Fibroblast of lung (primary cell): ENCODE measurements at regions not wholly inside any gene's neighbourhood (a gene's known extent, or its start where the extent isn't known, plus 50 kb on each side); places are given as distances from the start of the nearest gene placed in this dataset.
"Not testable (repeated sequence)": the region's sequence is repeated elsewhere in the genome, so short reads cannot be mapped to it uniquely, and the experiment has no call there.

Experiments
- DNase-seq, 2 donors: peaks; one replicate each; pipeline versions ENCODE4 v3.0.0 to v3.0.0-alpha.2; 2010; ENCODE audit warnings: low read depth in 2 of 2
- H2AFZ ChIP-seq: 2 replicates; pipeline ENCODE4 v1.5.1; 2012; ENCODE audit warnings: low read length, control low read depth, inconsistent platforms
- H3K27ac ChIP-seq: 2 replicates; pipeline ENCODE4 v1.5.1; 2011; ENCODE audit warnings: low read length, control low read depth; ENCODE audit not compliant: insufficient read depth
- H3K27me3 ChIP-seq: 2 replicates; pipeline ENCODE4 v1.5.1; 2011; ENCODE audit warnings: mild to moderate bottlenecking, low read length; ENCODE audit not compliant: control insufficient read depth, insufficient read depth
- H3K36me3 ChIP-seq: 2 replicates; pipeline ENCODE4 v1.5.1; 2011; ENCODE audit warnings: low read length; ENCODE audit not compliant: control insufficient read depth, insufficient read depth
- H3K4me1 ChIP-seq: 2 replicates; pipeline ENCODE4 v1.5.1; 2011; ENCODE audit warnings: low read length; ENCODE audit not compliant: control insufficient read depth, insufficient read depth; ENCODE audit errors: extremely low read depth
- H3K4me2 ChIP-seq: 2 replicates; pipeline ENCODE4 v1.5.1; 2011; ENCODE audit warnings: low read length, control low read depth; ENCODE audit not compliant: insufficient read depth; ENCODE audit errors: extremely low read depth
- H3K4me3 ChIP-seq, 4 experiments: fragments of 200-600 bp in 1 of 4; sonication (generic) in 1 of 4; replicated peaks in 1 of 4; 2 replicates each; pipeline ENCODE4 v1.5.1; 2011 to 2016; ENCODE audit warnings: low read length in 4 of 4, low read depth in 3 of 4, mild to moderate bottlenecking in 3 of 4, control low read depth in 2 of 4, inconsistent platforms in 1 of 4, mixed read lengths in 1 of 4; ENCODE audit not compliant: insufficient read depth in 1 of 4; ENCODE audit errors: control extremely low read depth in 1 of 4
- H3K79me2 ChIP-seq: 2 replicates; pipeline ENCODE4 v1.5.1; 2012; ENCODE audit warnings: mild to moderate bottlenecking, low read length, inconsistent platforms; ENCODE audit not compliant: control insufficient read depth, insufficient read depth
- H3K9ac ChIP-seq: 2 replicates; pipeline ENCODE4 v1.5.1; 2011; ENCODE audit warnings: mild to moderate bottlenecking, low read length, control low read depth; ENCODE audit not compliant: insufficient read depth
- H3K9me3 ChIP-seq: 2 replicates; pipeline ENCODE4 v1.5.1; 2012; ENCODE audit warnings: low read depth, low read length; ENCODE audit not compliant: control insufficient read depth, insufficient read depth
- H4K20me1 ChIP-seq: 2 replicates; pipeline ENCODE4 v1.5.1; 2011; ENCODE audit warnings: low read length; ENCODE audit not compliant: control insufficient read depth, insufficient read depth; ENCODE audit errors: extremely low read depth
- EZH2 ChIP-seq: IDR thresholded peaks from 2 replicates; pipeline ENCODE4 v1.5.1; 2012; ENCODE audit warnings: low read length, control low read depth, mild to moderate bottlenecking; ENCODE audit errors: missing control alignments
- TF ChIP-seq, protein P1 (sequence below), 2 donors: IDR thresholded peaks in 1 of 2; conservative IDR thresholded peaks in 1 of 2; 1 replicate in 1 of 2; 2 replicates in 1 of 2; pipeline ENCODE4 v1.5.1; 2011 to 2012; ENCODE audit warnings: low read length in 2 of 2, control low read depth in 1 of 2, inconsistent platforms in 1 of 2, low read depth in 1 of 2, mild to moderate bottlenecking in 1 of 2

DNA sequence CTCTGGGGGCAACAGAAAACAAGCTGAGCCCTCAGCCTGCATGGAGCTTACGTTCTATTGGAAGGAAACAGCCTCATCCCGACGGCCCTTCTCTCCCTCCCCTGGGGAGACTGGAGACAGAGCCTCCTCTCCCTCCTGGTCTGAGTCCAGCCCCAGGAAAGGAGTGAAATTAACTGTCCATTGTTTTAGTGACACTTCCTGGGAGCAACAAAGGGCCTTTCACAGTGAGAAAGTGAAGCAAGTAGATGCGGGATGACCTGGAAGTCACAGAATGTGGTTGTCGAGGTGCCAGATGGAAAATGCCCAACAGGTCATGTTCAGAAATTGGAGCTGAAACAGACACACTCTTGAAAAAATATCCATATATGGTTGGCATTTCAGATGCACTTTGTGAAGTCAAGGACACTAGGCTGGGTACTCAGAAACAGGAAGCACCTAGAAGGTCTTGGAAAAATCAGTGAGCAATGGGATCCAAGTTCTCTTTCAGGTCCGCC, 77.8 kb downstream of the TFAP2C start:
- H3K9me3 ChIP-seq, result no peaks in the 10 kb centered on the region
- H3K9ac ChIP-seq, result no peak overlapping the region
- no peak overlapping the region for H3K4me2 ChIP-seq
- TF ChIP-seq EZH2, result no peak
- TF ChIP-seq, protein P1, sequence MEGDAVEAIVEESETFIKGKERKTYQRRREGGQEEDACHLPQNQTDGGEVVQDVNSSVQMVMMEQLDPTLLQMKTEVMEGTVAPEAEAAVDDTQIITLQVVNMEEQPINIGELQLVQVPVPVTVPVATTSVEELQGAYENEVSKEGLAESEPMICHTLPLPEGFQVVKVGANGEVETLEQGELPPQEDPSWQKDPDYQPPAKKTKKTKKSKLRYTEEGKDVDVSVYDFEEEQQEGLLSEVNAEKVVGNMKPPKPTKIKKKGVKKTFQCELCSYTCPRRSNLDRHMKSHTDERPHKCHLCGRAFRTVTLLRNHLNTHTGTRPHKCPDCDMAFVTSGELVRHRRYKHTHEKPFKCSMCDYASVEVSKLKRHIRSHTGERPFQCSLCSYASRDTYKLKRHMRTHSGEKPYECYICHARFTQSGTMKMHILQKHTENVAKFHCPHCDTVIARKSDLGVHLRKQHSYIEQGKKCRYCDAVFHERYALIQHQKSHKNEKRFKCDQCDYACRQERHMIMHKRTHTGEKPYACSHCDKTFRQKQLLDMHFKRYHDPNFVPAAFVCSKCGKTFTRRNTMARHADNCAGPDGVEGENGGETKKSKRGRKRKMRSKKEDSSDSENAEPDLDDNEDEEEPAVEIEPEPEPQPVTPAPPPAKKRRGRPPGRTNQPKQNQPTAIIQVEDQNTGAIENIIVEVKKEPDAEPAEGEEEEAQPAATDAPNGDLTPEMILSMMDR (conservative IDR thresholded peaks at IDR 0.05 in 1 of 2, IDR thresholded peaks at IDR 0.05 in 1 of 2; ENCODE audit: low read depth in 1 of 2, low read length in 2 of 2), result no peak
- no peaks in the 10 kb centered on the region for H3K4me1 ChIP-seq
- H3K79me2 ChIP-seq, result no peaks in the 10 kb centered on the region
- H3K4me3 ChIP-seq, result no peak overlapping the region
- no peak overlapping the region for H2AFZ ChIP-seq
- H3K36me3 ChIP-seq, result no peaks in the 10 kb centered on the region
- peak in 1 of 2 donors; percentile 26 for DNase-seq
- H4K20me1 ChIP-seq, result no peaks in the 10 kb centered on the region
- H3K27ac ChIP-seq, result no peak overlapping the region
- H3K27me3 ChIP-seq, result no peaks in the 10 kb centered on the region

DNA sequence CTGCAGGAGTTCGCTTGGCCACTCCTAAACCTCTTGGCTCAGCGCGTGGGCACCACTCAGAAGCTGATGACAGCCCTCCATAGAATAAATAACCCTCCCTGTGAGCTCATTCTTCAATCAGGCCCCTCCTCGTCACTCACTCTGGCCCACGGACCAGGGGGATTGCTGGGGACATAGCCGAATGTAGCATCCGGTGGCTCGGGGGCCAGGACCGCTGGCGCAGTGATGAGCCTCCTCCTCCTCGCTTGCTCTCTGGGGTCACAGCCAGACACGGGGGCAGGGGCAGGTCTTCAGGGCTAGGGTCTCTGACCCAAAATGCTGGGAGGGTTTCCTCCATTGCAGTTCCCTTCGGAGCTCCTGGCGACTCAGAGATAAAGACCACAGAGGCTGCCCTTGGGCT, 79.9 kb downstream of the TFAP2C start:
- Histone ChIP-seq H2AFZ (no peak overlapping the region), H3K4me3 (no peak overlapping the region), H3K9me3 (no peaks in the 10 kb centered on the region), H3K36me3 (no peaks in the 10 kb centered on the region), H3K27ac (no peak overlapping the region), H3K4me1 (no peaks in the 10 kb centered on the region), H3K9ac (no peak overlapping the region), H4K20me1 (no peaks in the 10 kb centered on the region), H3K27me3 (no peaks in the 10 kb centered on the region), H3K79me2 (no peaks in the 10 kb centered on the region), H3K4me2 (no peak overlapping the region)
- DNase-seq, result no peak
- no peak for TF ChIP-seq EZH2
- TF ChIP-seq, protein P1 (conservative IDR thresholded peaks at IDR 0.05 in 1 of 2, IDR thresholded peaks at IDR 0.05 in 1 of 2; ENCODE audit: low read depth in 1 of 2, low read length in 2 of 2), result no peak

DNA sequence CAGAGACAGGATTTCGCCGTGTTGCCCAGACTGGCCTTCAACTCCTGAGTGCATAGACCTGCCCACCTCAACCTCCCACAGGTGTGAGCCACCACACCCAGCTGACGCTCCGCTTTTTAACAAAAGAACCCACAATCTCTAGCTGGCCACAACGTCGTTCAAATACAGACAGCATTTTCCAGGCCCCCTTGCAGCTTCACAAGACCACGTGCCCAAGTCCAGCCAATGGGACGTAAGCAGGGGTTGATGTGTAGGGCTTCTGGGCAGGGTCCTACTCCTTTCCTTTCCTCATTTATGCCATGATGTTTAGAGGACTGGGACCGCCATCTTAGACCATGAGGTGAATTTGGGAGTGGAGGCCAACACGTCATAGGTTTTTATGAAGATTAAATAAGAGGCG, 81.0 kb downstream of the TFAP2C start:
- Histone ChIP-seq H2AFZ (no peak overlapping the region), H3K27me3 (no peaks in the 10 kb centered on the region), H3K9ac (no peak overlapping the region), H3K79me2 (no peaks in the 10 kb centered on the region), H3K4me3 (no peak overlapping the region), H3K4me2 (no peak overlapping the region), H3K27ac (no peak overlapping the region), H3K36me3 (no peaks in the 10 kb centered on the region), H4K20me1 (no peaks in the 10 kb centered on the region), H3K4me1 (no peaks in the 10 kb centered on the region), H3K9me3 (no peaks in the 10 kb centered on the region)
- TF ChIP-seq EZH2, result no peak
- TF ChIP-seq, protein P1 (conservative IDR thresholded peaks at IDR 0.05 in 1 of 2, IDR thresholded peaks at IDR 0.05 in 1 of 2; ENCODE audit: low read depth in 1 of 2, low read length in 2 of 2), result no peak
- DNase-seq, result no peak

DNA sequence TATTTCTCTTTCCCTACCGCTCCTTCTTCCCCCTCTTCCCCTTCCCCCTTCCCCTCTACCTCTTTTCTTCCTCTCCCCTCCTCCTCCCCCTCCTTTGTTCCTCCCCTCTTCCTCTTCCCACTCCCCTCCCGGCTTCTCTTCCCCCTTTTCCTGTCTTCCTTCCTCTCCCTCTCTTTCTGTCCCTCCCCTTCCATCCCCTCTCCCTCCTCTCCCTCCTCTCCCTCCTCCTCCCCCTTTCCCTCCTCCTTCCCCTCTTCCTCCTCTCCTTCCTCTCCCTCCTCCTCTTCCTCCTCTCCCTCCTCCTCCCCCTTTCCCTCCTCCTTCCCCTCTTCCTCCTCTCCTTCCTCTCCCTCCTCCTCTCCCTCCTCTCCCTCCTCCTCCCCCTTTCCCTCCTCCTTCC, 81.5 kb downstream of the TFAP2C start:
- not testable (repeated sequence) for H3K9ac ChIP-seq, H3K9me3 ChIP-seq, H2AFZ ChIP-seq, H3K36me3 ChIP-seq, H3K27ac ChIP-seq, H4K20me1 ChIP-seq, H3K4me1 ChIP-seq, DNase-seq, H3K79me2 ChIP-seq, H3K4me2 ChIP-seq, H3K4me3 ChIP-seq, H3K27me3 ChIP-seq
